WTC11 (cell line): ENCODE measurements at regions not wholly inside any gene's neighbourhood (a gene's known extent, or its start where the extent isn't known, plus 50 kb on each side); places are given as distances from the start of the nearest gene placed in this dataset.
"Not testable (repeated sequence)": the region's sequence is repeated elsewhere in the genome, so short reads cannot be mapped to it uniquely, and the experiment has no call there.

Experiments
- ATAC-seq: fragments of 200-7000 bp; cut with Tn5 transposase; 2 replicates; pipeline ENCODE4 v1.10.0; 2021; ENCODE audit warnings: mild to moderate bottlenecking, moderate library complexity
- CTCF ChIA-PET: fragments of 300-600 bp; sonication (Branson Sonifier 250); formaldehyde crosslinking; loops from one replicate; lab custom pipeline; 2021; ENCODE audit warnings: antibody characterized with exemption; lab: Charles Lee
- POLR2A ChIA-PET: fragments of 350-600 bp; sonication (Branson Sonifier 250); formaldehyde crosslinking; loops from one replicate; lab custom pipeline; 2021; ENCODE audit warnings: antibody characterized with exemption; lab: Charles Lee
- DNase-seq: peaks from one replicate; pipeline ENCODE4 v3.0.0; 2021; ENCODE audit warnings: low spot score
- H3K27ac Mint-ChIP-seq: 2 replicates; pipeline ENCODE4 v1.8.0; 2021; ENCODE audit warnings: mixed read lengths
- H3K27me3 Mint-ChIP-seq: 2 replicates; pipeline ENCODE4 v1.8.0; 2021; ENCODE audit warnings: low read depth, mild to moderate bottlenecking, moderate library complexity, mixed read lengths
- H3K36me3 Mint-ChIP-seq: 2 replicates; pipeline ENCODE4 v1.8.0; 2021; ENCODE audit warnings: mixed read lengths
- H3K4me1 Mint-ChIP-seq: 2 replicates; pipeline ENCODE4 v1.8.0; 2022; ENCODE audit warnings: mixed read lengths
- H3K4me3 Mint-ChIP-seq: 2 replicates; pipeline ENCODE4 v1.8.0; 2021; ENCODE audit warnings: mild to moderate bottlenecking, moderate library complexity, mixed read lengths
- H3K9me3 Mint-ChIP-seq: 2 replicates; pipeline ENCODE4 v1.8.0; 2021; ENCODE audit warnings: mixed read lengths
- ATF1 ChIP-seq: sonication (generic); formaldehyde crosslinking; IDR thresholded peaks from 2 replicates; pipeline ENCODE4 v1.8.1; 2023; ENCODE audit warnings: mild to moderate bottlenecking, moderate library complexity, missing genetic modification reagents
- ATF2 ChIP-seq: sonication (generic); formaldehyde crosslinking; IDR thresholded peaks from 2 replicates; pipeline ENCODE4 v1.8.1; 2022; ENCODE audit warnings: low read depth, missing genetic modification reagents, borderline replicate concordance
- ATF6 ChIP-seq: sonication (generic); formaldehyde crosslinking; IDR thresholded peaks from 2 replicates; pipeline ENCODE4 v1.8.1; 2023; ENCODE audit warnings: mild to moderate bottlenecking, missing genetic modification reagents
- CREB1 ChIP-seq: sonication (generic); formaldehyde crosslinking; IDR thresholded peaks from 2 replicates; pipeline ENCODE4 v1.8.0; 2023; ENCODE audit warnings: mild to moderate bottlenecking, missing genetic modification reagents
- ELF4 ChIP-seq: sonication (generic); formaldehyde crosslinking; IDR thresholded peaks from 2 replicates; pipeline ENCODE4 v1.8.1; 2022; ENCODE audit warnings: low read depth, mild to moderate bottlenecking, moderate library complexity, missing genetic modification reagents
- JUN ChIP-seq: sonication (generic); formaldehyde crosslinking; IDR thresholded peaks from 2 replicates; pipeline ENCODE4 v1.8.0; 2023; ENCODE audit warnings: mild to moderate bottlenecking, missing genetic modification reagents
- KAT7 ChIP-seq: sonication (generic); formaldehyde crosslinking; IDR thresholded peaks from 2 replicates; pipeline ENCODE4 v1.8.1; 2023; ENCODE audit warnings: missing genetic modification reagents, mild to moderate bottlenecking, borderline replicate concordance
- MXD4 ChIP-seq: fragments of 250-450 bp; sonication (Bioruptor Pico); IDR thresholded peaks from 2 replicates; pipeline ENCODE4 v1.8.0; 2021; ENCODE audit warnings: mild to moderate bottlenecking, moderate library complexity, borderline replicate concordance
- NFE2L1 ChIP-seq: sonication (generic); formaldehyde crosslinking; IDR thresholded peaks from 2 replicates; pipeline ENCODE4 v1.8.1; 2023; ENCODE audit warnings: missing genetic modification reagents
- NR1H2 ChIP-seq: sonication (generic); formaldehyde crosslinking; IDR thresholded peaks from 2 replicates; pipeline ENCODE4 v1.9.0; 2021; ENCODE audit warnings: mild to moderate bottlenecking, moderate library complexity, missing genetic modification reagents
- NR2C2 ChIP-seq: sonication (generic); formaldehyde crosslinking; IDR thresholded peaks from 2 replicates; pipeline ENCODE4 v1.8.0; 2022; ENCODE audit warnings: mild to moderate bottlenecking, missing genetic modification reagents
- OVOL2 ChIP-seq: fragments of 250-450 bp; sonication (Bioruptor Pico); IDR thresholded peaks from 2 replicates; pipeline ENCODE4 v1.9.0; 2021; ENCODE audit warnings: mild to moderate bottlenecking, borderline replicate concordance
- PRRX2 ChIP-seq: fragments of 250-450 bp; sonication (Bioruptor Pico); IDR thresholded peaks from 2 replicates; pipeline ENCODE4 v1.8.0; 2021; ENCODE audit warnings: mild to moderate bottlenecking
- RELA ChIP-seq: sonication (generic); formaldehyde crosslinking; IDR thresholded peaks from 2 replicates; pipeline ENCODE4 v1.8.1; 2022; ENCODE audit warnings: missing genetic modification reagents, mild to moderate bottlenecking, borderline replicate concordance
- SMAD3 ChIP-seq: sonication (generic); formaldehyde crosslinking; IDR thresholded peaks from 2 replicates; pipeline ENCODE4 v1.8.0; 2022; ENCODE audit warnings: missing genetic modification reagents, mild to moderate bottlenecking, borderline replicate concordance
- ZNF219 ChIP-seq: sonication (generic); formaldehyde crosslinking; IDR thresholded peaks from 2 replicates; pipeline ENCODE4 v1.8.0; 2023; ENCODE audit warnings: missing genetic modification reagents, mild to moderate bottlenecking, borderline replicate concordance
- ZNF232 ChIP-seq: sonication (generic); formaldehyde crosslinking; IDR thresholded peaks from 2 replicates; pipeline ENCODE4 v1.8.0; 2022; ENCODE audit warnings: mild to moderate bottlenecking, missing genetic modification reagents
- ZNF317 ChIP-seq: sonication (generic); formaldehyde crosslinking; IDR thresholded peaks from 2 replicates; pipeline ENCODE4 v1.8.1; 2023; ENCODE audit warnings: low read depth, mild to moderate bottlenecking, moderate library complexity, missing genetic modification reagents, borderline replicate concordance
- ZNF396 ChIP-seq: fragments of 250-450 bp; sonication (Bioruptor Pico); IDR thresholded peaks from 2 replicates; pipeline ENCODE4 v1.8.0; 2021; ENCODE audit warnings: mild to moderate bottlenecking, moderate library complexity, borderline replicate concordance
- ZNF416 ChIP-seq: fragments of 250-450 bp; sonication (Bioruptor Pico); IDR thresholded peaks from 2 replicates; pipeline ENCODE4 v1.9.0; 2021; ENCODE audit warnings: mild to moderate bottlenecking, inconsistent platforms
- TF ChIP-seq, protein P1 (sequence below): sonication (generic); formaldehyde crosslinking; IDR thresholded peaks from 2 replicates; pipeline ENCODE4 v1.8.0; 2023; ENCODE audit warnings: missing genetic modification reagents
- TF ChIP-seq, protein P2 (sequence below): sonication (generic); formaldehyde crosslinking; IDR thresholded peaks from 2 replicates; pipeline ENCODE4 v1.8.1; 2023; ENCODE audit warnings: mild to moderate bottlenecking, missing genetic modification reagents, moderate library complexity
- TF ChIP-seq, protein P3 (sequence below): sonication (generic); formaldehyde crosslinking; IDR thresholded peaks from 2 replicates; pipeline ENCODE4 v1.8.0; 2022; ENCODE audit warnings: mild to moderate bottlenecking, missing genetic modification reagents

- TF ChIP-seq, protein P1, sequence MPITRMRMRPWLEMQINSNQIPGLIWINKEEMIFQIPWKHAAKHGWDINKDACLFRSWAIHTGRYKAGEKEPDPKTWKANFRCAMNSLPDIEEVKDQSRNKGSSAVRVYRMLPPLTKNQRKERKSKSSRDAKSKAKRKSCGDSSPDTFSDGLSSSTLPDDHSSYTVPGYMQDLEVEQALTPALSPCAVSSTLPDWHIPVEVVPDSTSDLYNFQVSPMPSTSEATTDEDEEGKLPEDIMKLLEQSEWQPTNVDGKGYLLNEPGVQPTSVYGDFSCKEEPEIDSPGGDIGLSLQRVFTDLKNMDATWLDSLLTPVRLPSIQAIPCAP (CRISPR knock-in tag): no peak
- TF ChIP-seq, all 79 proteins: peak for 0
Observed at GRCh38 chr17:54455251-54455868, 445.3 kb upstream of the TOM1L1 start (continued).

DNA sequence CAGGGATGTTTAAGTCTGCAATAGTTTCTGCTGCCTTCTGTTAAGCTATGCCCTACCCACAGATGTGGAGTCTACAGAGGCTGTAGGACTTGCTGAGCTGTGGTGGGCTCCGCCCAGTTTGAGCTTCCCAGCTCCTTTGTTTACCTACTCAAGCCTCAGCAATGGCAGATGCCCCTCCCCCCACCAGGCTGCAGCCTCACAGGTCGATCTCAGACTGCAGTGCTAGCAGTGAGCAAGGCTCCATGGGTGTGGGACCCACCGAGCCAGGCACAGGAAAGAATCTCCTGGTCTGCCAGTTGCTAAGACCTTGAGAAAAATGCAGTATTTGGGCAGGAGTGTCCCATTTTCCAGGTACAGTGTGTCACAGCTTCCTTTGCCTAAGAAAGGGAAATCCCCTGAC, 435.2 kb upstream of the TOM1L1 start:
- POLR2A ChIA-PET: not testable (repeated sequence)

GRCh38 chr17:54466875-54467274, 433.8 kb upstream of the TOM1L1 start:
- peaks cover 36% of the 10 kb centered on the region for H3K36me3 Mint-ChIP-seq
- TF ChIP-seq ATF2 (CRISPR knock-in tag) (no peak), NR2C2 (CRISPR knock-in tag) (no peak), KAT7 (CRISPR knock-in tag) (no peak), ATF6 (no peak), CREB1 (CRISPR knock-in tag) (no peak), NFE2L1 (no peak), JUN (CRISPR knock-in tag) (no peak)
- TF ChIP-seq, all 79 proteins: peak for 0
- POLR2A ChIA-PET: no interaction called here
- no peak overlapping the region for H3K27ac Mint-ChIP-seq
- H3K27me3 Mint-ChIP-seq: no peaks in the 10 kb centered on the region
- no peak for ATAC-seq
- DNase-seq: no peak
- no peak overlapping the region for H3K4me3 Mint-ChIP-seq
- CTCF ChIA-PET: no interaction called here
- H3K4me1 Mint-ChIP-seq: no peaks in the 10 kb centered on the region
- H3K9me3 Mint-ChIP-seq: peaks cover 66% of the 10 kb centered on the region

More for the DNA sequence above, 435.2 kb upstream of the TOM1L1 start:
- ATAC-seq, DNase-seq, H3K4me1 Mint-ChIP-seq, H3K4me3 Mint-ChIP-seq, H3K27ac Mint-ChIP-seq, H3K27me3 Mint-ChIP-seq, CTCF ChIA-PET: not testable (repeated sequence)
- peaks cover 37% of the 10 kb centered on the region for H3K36me3 Mint-ChIP-seq
- peaks cover 67% of the 10 kb centered on the region for H3K9me3 Mint-ChIP-seq

DNA sequence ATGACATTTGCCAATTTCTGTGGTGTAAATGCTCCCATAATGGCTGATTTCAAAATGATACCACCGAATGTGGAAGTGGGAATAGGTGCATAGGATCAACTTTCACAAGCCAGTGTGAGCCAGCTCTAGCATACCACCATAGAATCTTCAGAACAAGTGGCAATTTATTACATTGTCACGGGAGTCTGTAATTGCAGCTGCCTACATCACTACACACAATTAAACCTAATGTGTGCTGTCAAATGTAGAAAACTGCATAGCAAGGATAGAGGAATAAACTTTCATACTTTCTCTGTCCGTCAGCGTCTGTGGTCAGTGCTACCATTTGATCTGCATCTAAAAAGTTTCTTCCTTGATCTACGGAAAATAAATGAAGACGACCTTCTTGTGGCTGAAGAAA, 417.8 kb upstream of the TOM1L1 start:
- ChIA-PET CTCF (no interaction called here), POLR2A (no interaction called here)
- DNase-seq (no peak), ATAC-seq (no peak)
- H3K4me1 Mint-ChIP-seq: no peaks in the 10 kb centered on the region
- H3K27ac Mint-ChIP-seq: no peak overlapping the region
- H3K27me3 Mint-ChIP-seq: no peaks in the 10 kb centered on the region
- no peak overlapping the region for H3K4me3 Mint-ChIP-seq
- H3K36me3 Mint-ChIP-seq: peaks cover 9% of the 10 kb centered on the region
- H3K9me3 Mint-ChIP-seq: peaks cover 53% of the 10 kb centered on the region
- no peak for TF ChIP-seq NFE2L1
- TF ChIP-seq RELA (CRISPR knock-in tag): no peak
- TF ChIP-seq SMAD3 (CRISPR knock-in tag): no peak
- TF ChIP-seq NR1H2: no peak
- TF ChIP-seq, protein P2, sequence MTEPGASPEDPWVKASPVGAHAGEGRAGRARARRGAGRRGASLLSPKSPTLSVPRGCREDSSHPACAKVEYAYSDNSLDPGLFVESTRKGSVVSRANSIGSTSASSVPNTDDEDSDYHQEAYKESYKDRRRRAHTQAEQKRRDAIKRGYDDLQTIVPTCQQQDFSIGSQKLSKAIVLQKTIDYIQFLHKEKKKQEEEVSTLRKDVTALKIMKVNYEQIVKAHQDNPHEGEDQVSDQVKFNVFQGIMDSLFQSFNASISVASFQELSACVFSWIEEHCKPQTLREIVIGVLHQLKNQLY: no peak
- TF ChIP-seq, protein P3, sequence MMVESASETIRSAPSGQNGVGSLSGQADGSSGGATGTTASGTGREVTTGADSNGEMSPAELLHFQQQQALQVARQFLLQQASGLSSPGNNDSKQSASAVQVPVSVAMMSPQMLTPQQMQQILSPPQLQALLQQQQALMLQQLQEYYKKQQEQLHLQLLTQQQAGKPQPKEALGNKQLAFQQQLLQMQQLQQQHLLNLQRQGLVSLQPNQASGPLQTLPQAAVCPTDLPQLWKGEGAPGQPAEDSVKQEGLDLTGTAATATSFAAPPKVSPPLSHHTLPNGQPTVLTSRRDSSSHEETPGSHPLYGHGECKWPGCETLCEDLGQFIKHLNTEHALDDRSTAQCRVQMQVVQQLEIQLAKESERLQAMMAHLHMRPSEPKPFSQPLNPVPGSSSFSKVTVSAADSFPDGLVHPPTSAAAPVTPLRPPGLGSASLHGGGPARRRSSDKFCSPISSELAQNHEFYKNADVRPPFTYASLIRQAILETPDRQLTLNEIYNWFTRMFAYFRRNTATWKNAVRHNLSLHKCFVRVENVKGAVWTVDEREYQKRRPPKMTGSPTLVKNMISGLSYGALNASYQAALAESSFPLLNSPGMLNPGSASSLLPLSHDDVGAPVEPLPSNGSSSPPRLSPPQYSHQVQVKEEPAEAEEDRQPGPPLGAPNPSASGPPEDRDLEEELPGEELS (CRISPR knock-in tag): no peak
- TF ChIP-seq ELF4 (CRISPR knock-in tag): no peak
- no peak for TF ChIP-seq MXD4 (CRISPR knock-in tag)
- TF ChIP-seq ZNF232 (CRISPR knock-in tag): no peak
- TF ChIP-seq ATF1 (CRISPR knock-in tag): no peak
- TF ChIP-seq ZNF219 (CRISPR knock-in tag): no peak
- no peak for TF ChIP-seq ZNF416 (CRISPR knock-in tag)
- no peak for TF ChIP-seq OVOL2 (CRISPR knock-in tag)
- no peak for TF ChIP-seq ZNF396
- TF ChIP-seq ZNF317 (CRISPR knock-in tag): no peak
- no peak for TF ChIP-seq PRRX2 (CRISPR knock-in tag)
